Esophagus muscularis mucosa (tissue), 3 donors: ENCODE measurements at regions not wholly inside any gene's neighbourhood (a gene's known extent, or its start where the extent isn't known, plus 50 kb on each side); places are given as distances from the start of the nearest gene placed in this dataset.

Source experiments
- POLR2A ChIP-seq: fragments of 450-650 bp; IDR thresholded peaks from one replicate; pipeline ENCODE4 v1.6.1; 2017; ENCODE audit warnings: antibody characterized with exemption, moderate library complexity, mild to moderate bottlenecking, low read depth
- POLR2AphosphoS5 ChIP-seq, 2 donors: sonication (generic); formaldehyde crosslinking; IDR thresholded peaks; one replicate each; pipeline ENCODE4 v1.6.1; 2017; ENCODE audit warnings: antibody characterized with exemption in 2 of 2
- TF ChIP-seq, protein P1 (sequence below), 3 experiments: fragments of 200-600 bp in 2 of 3; fragments of 450-650 bp in 1 of 3; sonication (generic) in 2 of 3; IDR thresholded peaks; one replicate each; pipeline ENCODE4 v1.5.1; 2017 to 2019; ENCODE audit warnings: antibody characterized with exemption in 3 of 3, mild to moderate bottlenecking in 2 of 3, moderate library complexity in 1 of 3

DNA sequence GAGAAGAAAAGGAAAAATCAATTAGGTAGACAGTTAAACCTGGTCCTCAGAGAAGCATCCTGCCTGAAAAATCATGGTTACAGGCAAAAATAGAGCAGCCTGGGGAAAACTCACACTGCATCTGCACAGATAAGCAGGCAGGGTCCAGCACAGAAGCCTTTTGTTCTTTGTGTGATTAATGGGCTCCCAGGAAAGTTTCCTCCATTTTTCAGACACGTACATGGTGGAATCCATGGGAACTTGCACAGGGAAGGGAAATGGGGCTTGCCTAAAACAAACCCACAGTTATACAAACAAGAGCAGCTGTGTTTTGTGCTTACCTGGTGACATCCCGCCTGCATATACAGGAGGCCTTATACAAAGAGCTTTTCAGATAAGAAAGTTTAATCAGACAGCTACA lies 243.9 kb upstream of the ATP10B start:
- TF ChIP-seq POLR2A = no peak
- TF ChIP-seq, protein P1, sequence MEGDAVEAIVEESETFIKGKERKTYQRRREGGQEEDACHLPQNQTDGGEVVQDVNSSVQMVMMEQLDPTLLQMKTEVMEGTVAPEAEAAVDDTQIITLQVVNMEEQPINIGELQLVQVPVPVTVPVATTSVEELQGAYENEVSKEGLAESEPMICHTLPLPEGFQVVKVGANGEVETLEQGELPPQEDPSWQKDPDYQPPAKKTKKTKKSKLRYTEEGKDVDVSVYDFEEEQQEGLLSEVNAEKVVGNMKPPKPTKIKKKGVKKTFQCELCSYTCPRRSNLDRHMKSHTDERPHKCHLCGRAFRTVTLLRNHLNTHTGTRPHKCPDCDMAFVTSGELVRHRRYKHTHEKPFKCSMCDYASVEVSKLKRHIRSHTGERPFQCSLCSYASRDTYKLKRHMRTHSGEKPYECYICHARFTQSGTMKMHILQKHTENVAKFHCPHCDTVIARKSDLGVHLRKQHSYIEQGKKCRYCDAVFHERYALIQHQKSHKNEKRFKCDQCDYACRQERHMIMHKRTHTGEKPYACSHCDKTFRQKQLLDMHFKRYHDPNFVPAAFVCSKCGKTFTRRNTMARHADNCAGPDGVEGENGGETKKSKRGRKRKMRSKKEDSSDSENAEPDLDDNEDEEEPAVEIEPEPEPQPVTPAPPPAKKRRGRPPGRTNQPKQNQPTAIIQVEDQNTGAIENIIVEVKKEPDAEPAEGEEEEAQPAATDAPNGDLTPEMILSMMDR (IDR thresholded peaks at IDR 0.05) = no peak
- TF ChIP-seq POLR2AphosphoS5 (IDR thresholded peaks at IDR 0.05) = no peak
